OCI-LY7 (cell line): ENCODE measurements at regions not wholly inside any gene's neighbourhood (a gene's known extent, or its start where the extent isn't known, plus 50 kb on each side); places are given as distances from the start of the nearest gene placed in this dataset.

Experiments
- BruUV-seq: library from RNA; stranded (reverse); fragments of 400-500 nt; replicated peaks from 2 replicates; lab custom pipeline; 2021; lab: Mats Ljungman, UMichigan
- CTCF ChIA-PET: fragments of 300-600 bp; sonication (Branson Sonifier 250); formaldehyde crosslinking; loops from one replicate; lab custom pipeline; 2022; ENCODE audit warnings: antibody characterized with exemption; ENCODE audit not compliant: unreplicated experiment; lab: Charles Lee
- POLR2A ChIA-PET: fragments of 300-600 bp; sonication (Branson Sonifier 250); formaldehyde crosslinking; loops from one replicate; lab custom pipeline; 2022; ENCODE audit warnings: antibody characterized with exemption; lab: Charles Lee
- DNase-seq: peaks from one replicate; pipeline ENCODE4 v3.0.0-alpha.2; 2015; ENCODE audit warnings: low spot score
- H2AFZ ChIP-seq: fragments of 200-600 bp; sonication (generic), shearing (Covaris generic); 2 replicates; pipeline ENCODE4 v1.6.1; 2014; ENCODE audit warnings: mild to moderate bottlenecking, antibody characterized with exemption, low read length, moderate library complexity
- H3K27ac ChIP-seq: fragments of 200-600 bp; sonication (generic); 2 replicates; pipeline ENCODE4 v1.5.1; 2014; ENCODE audit warnings: mixed run types, low read depth, mild to moderate bottlenecking, moderate library complexity, low read length, inconsistent platforms; ENCODE audit not compliant: poor library complexity, severe bottlenecking
- H3K36me3 ChIP-seq: fragments of 200-600 bp; sonication (generic); 2 replicates; pipeline ENCODE4 v1.6.1; 2014; ENCODE audit warnings: mild to moderate bottlenecking, antibody characterized with exemption, low read length, moderate library complexity, mixed read lengths; ENCODE audit not compliant: insufficient read depth
- H3K4me1 ChIP-seq: fragments of 200-600 bp; sonication (generic); 2 replicates; pipeline ENCODE4 v1.5.1; 2014; ENCODE audit warnings: mild to moderate bottlenecking, low read length; ENCODE audit not compliant: insufficient read depth, poor library complexity, severe bottlenecking
- H3K4me2 ChIP-seq: fragments of 200-600 bp; sonication (generic); 2 replicates; pipeline ENCODE4 v1.6.1; 2014; ENCODE audit warnings: mild to moderate bottlenecking, low read length
- H3K4me3 ChIP-seq: fragments of 200-600 bp; sonication (generic); 2 replicates; pipeline ENCODE4 v1.5.1; 2014; ENCODE audit warnings: mild to moderate bottlenecking, low read depth, low read length; ENCODE audit not compliant: poor library complexity, severe bottlenecking
- H3K79me2 ChIP-seq: fragments of 200-600 bp; sonication (generic); 2 replicates; pipeline ENCODE4 v1.6.1; 2016; ENCODE audit warnings: low read depth, mild to moderate bottlenecking, low read length, moderate library complexity, mixed read lengths; ENCODE audit not compliant: insufficient read depth
- H3K9me2 ChIP-seq: fragments of 200-600 bp; sonication (generic); 2 replicates; pipeline ENCODE4 v1.6.1; 2016; ENCODE audit warnings: mild to moderate bottlenecking, low read length, mixed read lengths; ENCODE audit not compliant: insufficient read depth
- H3K9me3 ChIP-seq: fragments of 200-600 bp; sonication (generic); 2 replicates; pipeline ENCODE4 v1.6.1; 2014; ENCODE audit warnings: mild to moderate bottlenecking, mixed run types, low read length, mixed read lengths
- H4K20me1 ChIP-seq: fragments of 200-600 bp; sonication (generic); 2 replicates; pipeline ENCODE4 v1.6.1; 2014; ENCODE audit warnings: mild to moderate bottlenecking, antibody characterized with exemption, low read length, moderate library complexity, mixed read lengths; ENCODE audit not compliant: insufficient read depth
- CTCF ChIP-seq: fragments of 200-600 bp; sonication (generic); conservative IDR thresholded peaks from 2 replicates; pipeline ENCODE4 v1.5.1; 2014; ENCODE audit warnings: mild to moderate bottlenecking, antibody characterized with exemption, low read length, moderate library complexity, mixed read lengths
- EZH2phosphoT487 ChIP-seq: fragments of 200-600 bp; sonication (generic); IDR thresholded peaks from 2 replicates; pipeline ENCODE4 v1.6.1; 2018; ENCODE audit warnings: low read depth, borderline replicate concordance, mild to moderate bottlenecking, mixed run types, antibody characterized with exemption, low read length, moderate library complexity, mixed read lengths
- intact Hi-C: fragments of 100-400 bp; cut with micrococcal nuclease; formaldehyde crosslinking; loops from one replicate; pipeline ENCODE4 v1.10.0; 2022; ENCODE audit not compliant: unreplicated experiment

- intact Hi-C loops = no loop called here
- Histone ChIP-seq H3K4me1 (peaks cover 8% of the 10 kb centered on the region), H3K9me3 (no peaks in the 10 kb centered on the region; the same call in 1 of the 2 replicates), H2AFZ (no peak overlapping the region), H3K36me3 (no peaks in the 10 kb centered on the region), H3K9me2 (no peaks in the 10 kb centered on the region), H3K4me3 (no peak overlapping the region), H4K20me1 (no peaks in the 10 kb centered on the region), H3K4me2 (no peak overlapping the region), H3K27ac (no peak overlapping the region), H3K79me2 (no peaks in the 10 kb centered on the region)
- TF ChIP-seq EZH2phosphoT487 = no peak
- TF ChIP-seq CTCF = no peak
- DNase-seq = no peak
- no TSS peak for BruUV-seq
- ChIA-PET POLR2A (no interaction called here), CTCF (no interaction called here)
Measured at GRCh38 chrX:4249401-4249800, 536.0 kb upstream of the PRKX start.

GRCh38 chrX:4243759-4244158 lies 530.3 kb upstream of the PRKX start:
- Histone ChIP-seq H3K9me3 (peaks cover 30% of the 10 kb centered on the region), H3K27ac (no peak overlapping the region), H3K9me2 (no peaks in the 10 kb centered on the region), H3K79me2 (no peaks in the 10 kb centered on the region), H3K4me1 (peaks cover 27% of the 10 kb centered on the region), H3K36me3 (no peaks in the 10 kb centered on the region; the same call in 1 of the 2 replicates), H2AFZ (no peak overlapping the region), H3K4me3 (no peak overlapping the region), H4K20me1 (no peaks in the 10 kb centered on the region), H3K4me2 (no peak overlapping the region)
- TF ChIP-seq EZH2phosphoT487 (no peak), CTCF (no peak)
- POLR2A ChIA-PET = no interaction called here
- CTCF ChIA-PET = no interaction called here
- BruUV-seq = no TSS peak
- no peak for DNase-seq
- intact Hi-C loops = no loop called here

- peak; percentile 34 for DNase-seq
- Histone ChIP-seq H3K79me2 (no peaks in the 10 kb centered on the region), H4K20me1 (no peaks in the 10 kb centered on the region), H3K9me2 (no peaks in the 10 kb centered on the region), H2AFZ (peak overlapping the region; percentile 81), H3K27ac (peak overlapping the region; percentile 99), H3K4me2 (peak overlapping the region; percentile 10; the same call in 1 of the 2 replicates), H3K4me1 (peaks cover 27% of the 10 kb centered on the region), H3K36me3 (no peaks in the 10 kb centered on the region; the same call in 1 of the 2 replicates), H3K4me3 (peak overlapping the region; percentile 32), H3K9me3 (peaks cover 30% of the 10 kb centered on the region)
- intact Hi-C loops = no loop called here
- POLR2A ChIA-PET = no interaction called here
- TF ChIP-seq EZH2phosphoT487 (no peak), CTCF (no peak)
- CTCF ChIA-PET = no interaction called here
- no TSS peak for BruUV-seq
Measured at GRCh38 chrX:4240541-4241194, 527.2 kb upstream of the PRKX start.
